GM19455 (cell line): ENCODE measurements at regions not wholly inside any gene's neighbourhood (a gene's known extent, or its start where the extent isn't known, plus 50 kb on each side); places are given as distances from the start of the nearest gene placed in this dataset.
"Not testable (repeated sequence)": the region's sequence is repeated elsewhere in the genome, so short reads cannot be mapped to it uniquely, and the experiment has no call there.

Source experiments
- ATAC-seq: cut with Tn5 transposase; IDR thresholded peaks from one replicate; pipeline ENCODE4 v1.9.1; 2021; ENCODE audit not compliant: unreplicated experiment

DNA sequence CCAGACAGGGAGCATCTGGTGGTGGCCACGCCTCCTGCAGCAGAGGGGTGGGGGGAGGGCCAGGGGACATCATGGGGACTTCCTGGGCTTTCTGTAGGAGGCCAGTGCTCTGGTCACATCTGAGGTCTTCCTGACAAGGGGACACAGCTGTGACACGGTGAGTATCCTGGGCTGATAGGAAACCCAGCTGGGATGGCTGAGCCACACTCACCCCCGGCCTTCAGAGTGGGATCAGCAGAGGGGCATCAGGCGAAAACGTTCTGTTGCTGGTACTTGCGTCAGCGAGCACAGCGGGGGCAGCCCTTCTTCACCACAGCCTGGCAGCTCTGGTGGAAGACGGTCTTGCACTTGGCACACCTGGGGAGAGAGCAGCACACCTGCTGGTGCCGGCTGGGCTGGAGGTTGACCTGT, 122.9 kb upstream of the SMURF2 start:
- ATAC-seq, result no peak

DNA sequence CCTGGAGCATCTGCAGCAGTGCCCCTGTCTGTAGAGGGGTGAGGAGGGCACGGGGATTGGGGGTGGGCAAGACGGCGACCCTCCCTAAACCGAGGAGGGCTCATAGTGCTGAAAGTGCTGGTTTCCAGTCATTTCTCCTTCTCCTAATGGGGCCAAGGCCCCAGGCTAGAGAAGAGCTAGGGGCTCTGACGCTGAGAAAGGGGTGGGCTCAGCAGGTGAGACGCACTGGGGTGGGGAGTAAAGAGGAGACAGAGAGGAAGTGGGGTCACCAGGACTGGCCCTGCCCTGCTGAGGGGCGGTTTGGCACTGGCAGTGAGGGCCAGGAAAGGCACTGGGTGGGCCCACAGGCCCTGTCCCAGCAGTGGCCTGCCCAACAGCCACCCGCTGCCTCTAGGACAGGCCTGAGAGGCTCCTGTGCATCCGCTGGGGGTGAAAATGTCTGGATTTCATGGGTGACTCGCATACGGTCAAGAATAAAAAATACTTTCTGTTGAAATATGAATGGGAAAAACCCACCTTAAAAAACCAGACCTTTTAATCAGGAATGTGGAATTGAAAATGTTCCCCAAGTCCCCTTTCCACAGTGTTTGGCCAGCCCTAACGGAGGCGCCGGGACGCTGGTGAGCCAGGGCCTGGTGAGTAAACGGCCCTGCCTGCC, 122.4 kb upstream of the SMURF2 start:
- no peak for ATAC-seq

DNA sequence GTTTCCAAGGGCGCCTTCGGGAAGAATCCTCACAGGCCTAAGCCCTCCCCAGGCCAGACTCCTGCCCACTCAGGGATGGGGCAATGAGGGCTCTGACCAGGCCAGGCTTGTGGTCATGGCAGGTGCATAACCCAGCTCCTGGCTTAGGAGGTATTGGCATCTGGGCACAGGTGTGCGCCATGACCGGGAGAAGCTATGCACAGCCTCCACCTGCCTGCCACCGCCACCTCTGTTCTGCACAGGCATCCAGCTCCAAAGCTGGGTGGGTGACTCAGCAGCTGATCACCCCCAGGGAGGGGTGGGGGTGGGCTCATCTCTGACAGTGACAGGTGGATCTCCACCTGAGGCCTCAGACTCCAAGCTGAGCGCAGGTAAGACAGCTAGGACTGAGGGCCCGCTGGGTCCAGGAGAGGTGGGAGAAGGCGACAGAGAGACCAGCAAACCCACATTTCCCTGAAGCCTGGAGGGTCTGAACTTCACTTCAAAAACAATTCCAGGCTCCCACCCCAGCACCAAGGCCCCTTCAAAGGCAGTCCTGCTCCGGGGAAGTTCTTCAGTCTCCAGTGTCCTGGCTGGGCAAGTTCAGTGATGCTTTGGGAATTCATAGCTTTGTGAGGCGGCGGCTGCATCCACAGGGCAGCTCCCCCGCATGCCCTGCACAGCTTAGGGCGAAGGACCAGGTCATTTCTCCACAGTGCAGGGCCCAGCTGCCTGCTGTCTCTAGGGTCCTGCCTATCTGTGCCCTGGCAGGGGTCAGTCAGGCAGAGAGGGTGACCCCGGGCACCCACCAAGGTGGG, 121.6 kb upstream of the SMURF2 start:
- ATAC-seq, result no peak

DNA sequence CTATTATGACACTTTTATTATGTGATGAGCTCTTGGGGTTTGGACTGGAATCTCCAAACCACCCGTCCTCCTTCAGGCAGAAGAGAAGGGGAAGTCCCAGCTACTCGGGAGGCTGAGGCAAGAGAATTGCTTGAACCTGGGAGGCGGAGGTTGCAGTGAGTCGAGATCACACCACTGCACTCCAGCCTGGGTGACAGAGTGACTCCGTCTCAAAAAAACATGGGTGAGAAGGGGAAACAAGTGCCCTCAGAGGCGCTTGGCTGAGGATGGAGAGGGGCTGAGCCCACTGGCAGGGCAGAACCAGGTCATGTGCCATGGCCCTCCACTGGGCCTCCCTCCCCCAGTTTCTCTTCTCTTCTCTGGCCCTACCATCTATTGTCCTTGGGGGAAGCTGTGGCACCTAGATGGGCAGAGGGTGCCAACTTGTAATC, 120.9 kb upstream of the SMURF2 start:
- no peak for ATAC-seq

DNA sequence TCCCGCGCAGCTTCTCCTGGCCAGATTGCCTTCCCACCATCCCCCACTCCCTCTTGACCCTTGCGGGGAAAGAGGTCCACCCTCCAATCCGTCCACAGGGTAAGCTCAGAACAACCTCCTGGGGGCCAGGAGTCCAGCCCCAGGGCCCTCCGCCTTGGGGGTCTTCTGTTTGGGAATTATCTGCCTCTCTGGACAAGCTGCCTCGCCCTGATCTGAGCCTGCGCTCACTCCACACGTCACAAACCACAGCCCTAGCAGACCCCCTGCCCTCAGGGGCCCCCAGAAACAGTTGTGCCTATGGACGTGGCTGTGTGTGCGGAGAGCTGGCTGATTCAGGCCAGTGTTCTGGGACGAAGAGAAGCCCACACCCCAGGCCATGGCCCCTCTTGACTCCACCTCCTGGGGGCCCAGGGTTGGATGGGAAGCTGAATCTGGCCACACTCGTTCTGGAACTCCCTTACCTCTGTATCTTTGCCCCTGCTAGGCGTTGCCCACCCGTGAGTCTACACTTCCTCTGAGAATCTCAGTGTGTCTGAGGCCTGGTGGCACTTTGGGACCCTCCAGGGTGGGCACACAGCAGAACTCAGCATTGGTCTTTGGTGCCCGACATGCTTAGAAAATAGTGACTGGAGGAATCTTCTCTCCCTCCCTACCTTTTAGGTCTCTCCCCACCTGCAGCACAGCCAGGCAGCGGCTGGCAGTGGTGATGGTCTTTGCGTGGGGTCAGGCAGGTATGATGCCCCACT, 119.9 kb upstream of the SMURF2 start:
- ATAC-seq, result no peak

DNA sequence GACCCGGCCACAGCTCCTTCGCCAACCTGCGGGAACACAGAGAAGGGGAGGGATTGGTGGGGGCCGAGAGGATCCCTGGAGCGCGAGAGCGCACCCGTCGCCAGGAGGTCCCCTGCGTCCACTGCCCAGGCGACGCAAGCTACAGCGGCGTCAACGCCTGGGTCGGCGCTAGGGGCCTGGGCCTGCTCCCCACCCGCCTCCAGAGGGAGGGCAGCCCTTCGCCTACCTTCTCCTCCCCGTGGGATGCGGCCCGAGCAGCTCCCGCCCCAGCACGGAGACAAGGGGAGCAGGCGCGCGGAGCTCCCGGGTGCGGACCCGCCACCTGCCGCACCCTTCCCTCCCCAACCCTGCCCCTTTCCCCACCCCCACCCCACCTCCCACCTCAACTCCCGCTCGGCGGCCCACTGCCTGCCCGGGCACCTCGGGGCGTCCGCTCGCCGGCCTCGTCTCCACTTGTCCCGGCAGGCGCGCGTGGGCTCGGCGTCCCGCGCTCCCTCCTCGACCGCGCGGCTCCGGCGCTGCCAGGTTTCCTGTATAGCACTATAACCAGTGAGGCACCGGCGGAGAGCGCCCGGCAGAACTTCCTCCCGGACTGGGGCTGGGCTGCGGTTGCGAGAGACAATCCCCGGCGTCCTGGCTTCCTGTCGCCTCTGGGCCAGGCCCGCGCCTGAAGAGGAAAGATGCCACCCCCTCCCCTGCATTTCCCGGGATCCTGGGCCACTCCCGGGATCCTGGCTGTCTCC, 119.1 kb upstream of the SMURF2 start:
- no peak for ATAC-seq

DNA sequence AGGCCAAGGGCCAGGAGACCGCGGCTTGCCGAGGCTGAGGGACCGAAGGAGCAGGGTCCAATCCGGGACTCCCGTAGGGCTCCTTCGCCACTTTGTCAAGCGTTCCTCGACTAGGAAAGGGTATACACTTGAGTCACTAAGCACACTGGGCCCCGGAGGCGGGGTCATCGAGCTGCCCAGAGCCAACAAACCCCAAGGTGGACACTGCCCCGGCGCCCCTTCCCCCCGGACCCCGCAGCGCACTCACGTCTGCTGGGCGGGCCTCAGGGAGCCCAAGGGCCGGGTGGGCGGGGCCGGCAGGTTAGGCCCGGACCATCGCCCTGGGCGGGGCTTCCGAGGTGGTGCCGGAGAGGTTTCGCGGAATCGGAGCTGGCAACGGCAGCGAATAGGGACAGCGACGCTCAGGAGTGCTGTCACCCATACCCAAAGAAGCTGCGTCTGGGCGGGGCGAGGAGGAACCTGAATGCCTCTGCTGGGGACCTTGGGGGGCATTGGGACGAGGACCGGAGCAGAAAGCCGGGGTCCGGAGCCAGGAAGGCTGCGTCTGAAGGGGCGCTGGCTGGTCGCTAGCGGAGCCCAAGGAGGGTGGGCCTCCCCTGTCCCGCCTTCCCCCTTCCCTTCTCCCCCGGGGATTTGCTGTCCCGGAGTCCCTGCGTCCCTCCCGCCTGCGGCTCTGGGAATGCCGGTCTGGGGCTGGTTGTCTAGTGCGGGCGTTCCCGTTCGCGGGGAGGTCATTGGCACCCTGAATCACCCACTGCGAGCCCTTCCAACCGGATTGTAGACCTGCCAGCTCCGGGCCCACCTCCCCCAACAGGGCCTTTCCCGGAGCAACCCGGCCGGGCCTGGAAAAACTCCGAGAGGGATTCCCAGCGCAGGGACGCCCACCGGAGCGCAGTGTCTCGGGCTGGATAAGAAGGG, 118.2 kb upstream of the SMURF2 start:
- no peak for ATAC-seq

DNA sequence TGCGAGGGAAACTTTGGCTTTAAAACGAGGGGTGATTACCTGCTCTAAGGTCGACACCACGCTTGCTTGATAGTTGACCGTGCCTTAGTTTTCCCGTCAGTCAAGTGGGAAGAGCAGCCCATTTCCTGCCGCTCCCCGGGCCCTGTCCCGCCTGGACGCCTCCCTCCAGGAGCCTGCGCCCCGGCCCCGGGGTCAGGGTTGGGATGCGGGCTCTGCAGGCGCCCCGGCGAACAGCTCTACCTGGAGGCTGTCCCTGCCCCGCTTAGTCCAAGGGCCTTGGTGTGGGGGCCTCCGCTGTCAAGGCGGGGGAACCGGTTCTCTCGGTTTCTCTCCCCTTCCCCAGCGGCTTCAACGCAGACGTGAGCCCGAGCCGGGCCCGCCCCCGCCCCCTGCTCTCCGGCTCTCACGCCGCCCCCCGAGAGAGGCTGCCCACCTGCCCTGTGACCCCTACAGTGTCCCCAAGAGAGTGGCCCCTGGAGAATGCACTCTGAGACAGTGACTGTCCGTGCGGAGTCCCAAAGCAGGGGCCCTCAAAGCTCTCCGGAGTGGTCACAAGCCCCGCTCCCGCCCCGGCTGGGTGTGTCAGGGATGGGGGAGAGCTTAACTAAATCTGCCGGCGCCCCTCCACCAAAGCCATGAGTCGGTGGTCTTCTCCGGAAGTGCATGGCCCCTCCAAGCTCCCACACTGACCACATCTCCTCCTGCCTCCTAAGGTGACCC, 117.4 kb upstream of the SMURF2 start:
- ATAC-seq, result no peak

DNA sequence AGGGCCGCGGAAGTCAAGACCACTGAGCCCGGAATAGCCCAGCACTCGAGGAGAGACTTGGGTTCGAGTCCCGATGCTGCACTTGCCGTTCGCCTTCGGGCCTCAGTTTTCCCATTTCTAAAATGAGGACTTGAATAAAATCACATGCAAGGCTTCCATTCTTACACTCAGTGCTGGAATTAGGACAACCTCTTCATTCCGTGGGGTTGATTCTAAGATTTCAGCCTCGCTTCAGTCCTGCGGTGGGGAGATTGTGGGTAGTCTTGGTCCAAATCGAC, 116.9 kb upstream of the SMURF2 start:
- not testable (repeated sequence) for ATAC-seq

DNA sequence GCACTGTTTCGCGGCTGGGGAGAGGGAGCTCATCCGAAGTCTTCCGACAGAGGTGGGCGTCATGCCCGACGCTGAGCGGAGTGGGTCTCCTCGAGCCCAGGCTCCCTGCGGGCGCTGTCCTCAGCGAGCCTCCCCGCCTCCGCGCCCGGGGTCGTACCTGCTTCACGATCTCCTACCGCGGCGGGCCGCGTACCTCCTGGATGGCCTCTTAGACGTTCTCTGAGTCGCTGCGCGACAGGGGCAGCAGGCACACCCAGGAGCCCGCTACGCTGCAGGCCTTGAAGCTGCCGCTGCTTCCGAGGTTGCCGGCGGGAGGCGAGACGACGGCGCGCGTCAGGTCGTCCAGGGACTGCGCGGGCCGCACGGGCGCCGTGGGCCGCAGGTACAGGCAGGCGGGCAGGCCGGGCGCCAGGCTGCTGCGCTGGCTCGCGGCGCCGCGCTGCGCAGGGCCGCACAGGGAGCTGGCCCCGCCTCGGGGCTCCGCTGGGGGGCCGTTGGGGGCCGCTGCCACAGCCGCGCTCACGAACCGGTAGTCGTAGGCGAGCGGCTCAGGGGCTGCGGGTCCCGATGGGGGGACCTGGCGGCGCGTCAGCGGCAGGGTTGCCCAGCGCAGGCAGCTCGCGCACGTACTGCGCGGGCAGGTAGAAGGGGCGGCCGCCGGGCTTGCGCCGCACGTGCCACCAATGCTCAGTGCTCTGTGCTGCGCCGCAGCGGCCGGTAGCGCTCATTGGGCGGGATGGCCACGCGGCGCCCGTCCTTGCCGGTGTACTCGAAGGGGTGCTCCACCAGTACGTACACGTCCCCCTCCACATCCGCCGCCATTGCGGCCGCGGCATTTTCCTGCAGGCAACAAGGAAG, 116.4 kb upstream of the SMURF2 start:
- no peak for ATAC-seq

DNA sequence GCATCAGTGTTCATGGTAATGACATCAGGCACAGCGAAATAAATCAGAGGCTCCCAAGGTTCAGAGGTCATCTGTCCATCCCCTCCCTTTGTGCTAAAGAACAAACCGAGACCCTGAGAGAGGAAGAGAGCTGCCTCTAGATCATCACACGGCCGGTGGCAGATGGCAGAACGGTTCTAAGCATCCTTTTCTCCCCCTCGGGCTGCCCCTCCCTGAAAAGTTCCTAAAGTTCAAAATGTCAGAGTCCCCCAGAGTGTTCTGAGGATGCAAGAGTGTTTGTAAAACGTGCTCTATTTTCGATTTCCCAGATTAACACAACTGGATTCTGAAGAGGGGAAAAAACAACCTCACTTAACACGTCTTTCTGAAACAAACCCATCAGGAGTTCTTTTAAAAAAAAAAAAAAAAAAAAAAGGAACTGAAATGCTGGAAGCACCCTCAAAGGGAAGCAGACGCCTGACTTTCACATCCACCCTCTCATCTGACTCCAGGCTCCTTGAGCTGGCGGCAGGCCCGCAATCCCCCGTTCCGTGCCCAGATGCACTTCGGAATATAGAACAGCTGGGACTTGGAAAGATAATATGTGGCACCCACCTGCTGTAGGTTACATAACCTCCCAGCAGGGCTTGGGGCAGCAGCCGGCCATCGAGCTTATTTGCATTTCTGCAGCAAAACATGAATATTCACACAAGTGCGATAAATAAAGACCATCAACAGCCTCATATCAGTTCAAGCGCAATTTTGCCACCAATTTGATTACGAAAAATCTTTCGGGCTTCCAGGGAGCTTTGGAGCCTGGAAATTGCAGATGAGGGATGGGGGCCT, 115.5 kb upstream of the SMURF2 start:
- ATAC-seq, result no peak

DNA sequence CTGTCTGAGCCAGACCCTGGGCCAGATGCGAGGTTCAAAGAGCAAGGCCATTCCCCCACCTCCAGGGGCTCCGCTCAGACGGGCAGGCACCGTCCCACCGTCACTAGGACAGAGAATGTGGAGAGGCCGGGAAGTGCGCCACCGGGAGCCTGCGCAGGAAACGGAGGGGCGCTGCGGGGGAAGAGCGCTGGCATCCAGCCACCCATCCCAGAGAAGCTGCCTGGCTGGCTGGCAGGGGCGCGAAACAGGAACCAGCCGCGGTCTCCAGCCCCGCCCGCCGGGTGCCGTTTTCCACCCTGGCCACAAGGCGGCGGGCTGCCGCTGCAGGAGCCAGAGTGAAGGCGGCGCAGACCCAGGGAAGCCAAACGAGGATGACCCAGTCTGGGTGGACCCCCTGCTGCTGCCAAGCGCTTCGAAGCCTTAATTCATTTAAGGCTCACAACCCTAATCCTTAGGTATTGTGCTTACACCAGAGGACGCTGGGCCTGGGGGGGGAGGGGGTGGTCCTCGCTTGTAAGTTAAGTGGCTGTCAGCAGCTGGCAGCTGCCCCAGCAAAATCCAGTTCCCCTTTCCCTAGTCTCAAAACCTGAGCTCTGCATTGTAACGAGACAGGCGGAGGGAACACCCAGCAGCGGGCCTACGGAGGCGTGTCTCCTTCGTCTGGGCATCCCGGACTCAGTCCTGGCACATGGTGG, 114.8 kb upstream of the SMURF2 start:
- not testable (repeated sequence) for ATAC-seq

DNA sequence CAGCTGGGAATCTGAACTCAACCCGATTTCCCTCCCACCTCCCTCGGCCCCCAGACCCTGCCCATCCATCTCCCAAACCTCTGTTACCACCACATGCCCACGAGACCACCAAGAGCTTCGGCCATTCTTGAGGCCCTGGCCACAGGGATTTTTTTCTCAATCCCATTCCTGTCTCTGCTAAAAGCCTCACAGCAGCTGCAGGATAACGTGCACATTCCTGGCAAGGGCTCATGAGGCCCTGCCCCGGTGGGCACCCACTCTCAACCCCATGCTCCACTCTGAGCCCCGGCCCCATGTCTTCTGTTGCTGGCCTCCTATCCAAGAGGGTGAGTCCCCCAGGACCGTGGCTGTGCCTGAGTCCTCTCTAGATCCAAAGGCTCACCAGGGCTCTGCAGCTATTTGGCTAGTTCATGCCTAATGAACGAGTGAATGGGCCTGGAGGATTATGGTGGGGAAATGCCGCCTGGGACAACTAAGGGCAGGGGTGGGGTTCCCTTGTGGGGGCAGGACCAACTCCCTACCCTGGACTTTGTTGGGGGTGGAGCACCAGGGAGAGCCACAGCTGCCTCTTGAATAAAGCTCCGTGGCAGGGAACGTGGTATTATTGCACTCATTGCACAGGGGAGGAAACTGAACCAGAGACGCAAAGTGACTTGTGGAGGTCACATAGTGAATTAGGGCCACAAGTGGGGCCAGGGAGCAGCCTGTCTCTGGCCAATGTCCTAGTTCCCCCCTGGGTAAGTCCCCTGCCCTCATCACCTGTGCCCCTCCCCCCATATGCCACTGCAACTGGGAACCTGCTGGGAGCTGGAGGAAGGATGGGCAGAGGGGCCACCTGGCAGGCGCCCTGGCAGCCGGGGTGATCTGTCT, 113.8 kb upstream of the SMURF2 start:
- no peak for ATAC-seq

DNA sequence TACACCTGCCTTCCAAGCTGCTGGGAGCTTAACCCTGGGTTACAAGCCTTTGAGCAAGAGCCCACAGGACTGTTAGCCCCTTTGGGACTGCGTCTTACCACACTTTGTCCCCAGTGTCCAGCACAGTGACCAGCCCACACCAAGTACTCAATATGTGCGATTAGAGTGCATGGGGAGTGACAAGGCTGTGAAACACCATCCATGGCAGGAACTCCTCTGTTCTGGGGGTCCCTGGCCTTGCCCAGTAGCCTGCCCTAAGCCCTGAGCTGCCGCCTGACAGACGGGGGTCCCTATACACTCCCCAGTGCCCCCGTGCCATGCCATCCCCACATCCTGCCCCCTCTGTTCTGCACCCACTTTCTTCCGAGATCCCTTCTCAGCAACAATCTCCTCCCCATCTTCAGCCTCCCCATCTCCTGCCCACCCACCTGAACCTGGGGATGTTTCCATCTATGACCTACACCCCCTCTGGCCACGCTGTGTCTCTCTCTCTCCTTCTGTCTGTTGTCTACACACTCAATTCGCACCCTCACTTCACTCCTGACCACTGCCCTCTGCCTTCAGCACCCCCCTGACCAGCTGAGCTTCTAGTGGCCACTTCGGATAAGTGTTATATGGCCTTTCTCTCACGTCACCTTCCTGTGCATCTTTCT, 112.9 kb upstream of the SMURF2 start:
- ATAC-seq, result no peak

DNA sequence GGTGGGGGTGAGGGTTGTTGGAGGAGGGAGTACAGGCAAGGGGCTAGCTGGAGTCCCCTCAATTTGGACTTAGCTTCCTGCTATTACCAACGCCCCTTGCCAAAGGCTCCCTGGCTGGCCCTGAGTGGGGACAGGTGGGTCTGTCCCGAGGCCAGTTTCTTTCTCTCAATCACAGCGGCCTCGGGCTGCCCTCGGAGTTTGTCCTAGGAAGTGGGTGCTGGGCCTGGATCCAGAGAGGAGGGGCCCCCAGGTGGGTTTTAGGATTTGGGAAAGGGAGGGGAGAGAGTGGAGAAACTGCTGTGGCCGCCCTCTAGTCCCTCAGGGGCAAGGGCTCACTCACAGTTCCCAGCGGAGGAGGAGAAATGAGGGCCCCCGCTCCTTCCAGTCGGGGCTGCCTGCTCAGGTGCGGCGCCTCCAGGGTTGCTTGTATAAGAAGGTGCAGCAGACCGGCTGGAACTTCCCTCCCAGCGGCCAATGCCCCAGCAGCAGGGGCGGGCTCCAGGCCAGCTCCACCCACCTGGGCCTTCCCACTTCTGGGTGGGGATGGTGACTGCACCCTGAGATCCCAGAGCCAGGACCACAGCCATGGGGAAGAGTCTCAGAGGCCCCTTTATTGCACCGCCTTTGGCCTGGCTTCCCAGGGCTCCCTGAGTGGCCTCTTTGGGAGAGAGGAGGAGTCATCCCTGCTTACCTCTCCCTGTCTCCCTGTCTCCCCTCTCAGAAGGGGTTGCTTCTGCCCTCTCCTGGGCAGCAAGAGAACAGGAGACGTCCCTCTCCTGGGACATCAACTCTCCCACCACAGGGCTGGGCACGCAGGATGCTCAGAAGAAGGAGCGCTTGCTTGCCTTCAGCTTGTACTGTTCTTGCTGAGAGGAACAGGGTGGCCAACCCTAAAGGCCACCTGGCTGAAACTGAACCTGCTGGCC, 112.0 kb upstream of the SMURF2 start:
- ATAC-seq, result peak; percentile 59
